ENCODE measurements at regions not wholly inside any gene's neighbourhood (a gene's known extent, or its start where the extent isn't known, plus 50 kb on each side); places are given as distances from the start of the nearest gene placed in this dataset.
"Not testable (repeated sequence)": the region's sequence is repeated elsewhere in the genome, so short reads cannot be mapped to it uniquely, and the experiment has no call there.

- DNase-seq (ENCODE audit: low spot score), result no peak
- Mint-ChIP-seq H3K4me1 (ENCODE audit: low read depth) (no peaks in the 10 kb centered on the region), H3K4me3 (no peak overlapping the region), H3K9me3 (no peaks in the 10 kb centered on the region), H3K27ac (no peak overlapping the region), H3K27me3 (ENCODE audit: insufficient read depth) (no peaks in the 10 kb centered on the region), H3K36me3 (ENCODE audit: low read depth) (no peaks in the 10 kb centered on the region)
- intact Hi-C loops (cut with micrococcal nuclease), result no loop called here
Measured at GRCh38 chr12:41653386-41654326, 465.5 kb downstream of the PDZRN4 start.

DNA sequence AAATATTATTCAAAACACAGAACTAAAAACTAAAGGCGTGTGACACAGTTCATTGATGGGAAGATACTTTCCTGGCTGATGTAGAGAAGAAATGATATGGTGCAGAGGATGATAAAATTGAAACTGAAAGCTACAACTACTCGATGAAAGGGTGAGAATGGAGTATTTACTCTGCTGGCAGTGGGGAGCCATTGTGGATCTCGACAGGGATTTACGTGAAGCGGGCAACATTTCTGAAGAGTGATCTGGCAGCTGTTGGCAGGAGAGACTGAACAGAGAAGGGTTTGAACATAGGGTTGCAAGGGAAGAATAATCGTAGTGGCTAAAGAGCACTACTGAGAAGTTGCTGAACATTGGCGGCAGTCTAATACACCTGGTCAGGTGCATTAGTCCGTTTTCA, 464.9 kb downstream of the PDZRN4 start:
- no peaks in the 10 kb centered on the region for H3K27me3 Mint-ChIP-seq (ENCODE audit: insufficient read depth)
- no peak overlapping the region for H3K4me3 Mint-ChIP-seq
- intact Hi-C loops (cut with micrococcal nuclease), result no loop called here
- H3K4me1 Mint-ChIP-seq (ENCODE audit: low read depth), result no peaks in the 10 kb centered on the region
- H3K27ac Mint-ChIP-seq, result no peak overlapping the region
- no peaks in the 10 kb centered on the region for H3K36me3 Mint-ChIP-seq (ENCODE audit: low read depth)
- no peak for DNase-seq (ENCODE audit: low spot score)
- no peaks in the 10 kb centered on the region for H3K9me3 Mint-ChIP-seq

DNA sequence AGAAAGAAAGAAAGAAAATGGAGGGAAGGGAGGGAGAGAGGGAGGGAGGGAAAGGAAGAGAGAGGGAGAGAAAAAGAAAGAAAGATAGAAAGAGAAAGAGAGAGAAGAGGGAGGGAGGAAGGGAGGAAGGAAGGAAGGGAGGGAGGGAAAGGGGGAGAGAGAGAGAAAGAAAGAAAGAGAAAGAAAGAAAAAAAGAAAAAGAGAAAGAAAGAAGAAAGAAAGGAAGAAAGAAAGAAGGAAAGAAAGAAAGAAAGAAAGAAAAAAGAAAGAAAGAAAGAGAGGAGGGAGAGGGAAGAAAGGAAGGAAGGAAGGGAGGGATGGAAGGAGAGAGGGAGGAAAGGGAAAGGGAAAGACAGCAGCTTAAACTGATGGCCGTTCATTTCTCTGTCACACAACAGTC, 457.5 kb downstream of the PDZRN4 start:
- Mint-ChIP-seq H3K27me3 (ENCODE audit: insufficient read depth) (no peaks in the 10 kb centered on the region), H3K4me3 (no peak overlapping the region)

DNA sequence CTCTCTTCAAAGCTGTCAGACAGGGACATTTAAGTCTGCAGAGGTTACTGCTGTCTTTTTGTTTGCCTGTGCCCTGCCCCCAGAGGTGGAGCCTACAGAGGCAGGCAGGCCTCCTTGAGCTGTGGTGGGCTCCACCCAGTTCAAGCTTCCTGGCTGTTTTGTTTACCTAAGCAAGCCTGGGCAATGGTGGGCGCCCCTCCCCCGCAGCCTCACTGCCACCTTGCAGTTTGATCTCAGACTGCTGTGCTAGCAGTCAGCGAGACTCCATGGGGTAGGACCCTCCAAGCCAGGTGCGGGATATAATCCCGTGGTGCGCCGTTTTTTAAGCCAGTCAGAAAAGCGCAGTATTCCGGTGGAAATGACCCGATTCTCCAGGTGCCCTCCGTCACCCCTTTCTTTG, 454.7 kb downstream of the PDZRN4 start:
- H3K27ac Mint-ChIP-seq; intact Hi-C loops (cut with micrococcal nuclease); H3K4me1 Mint-ChIP-seq (ENCODE audit: low read depth); DNase-seq (ENCODE audit: low spot score); H3K9me3 Mint-ChIP-seq; H3K36me3 Mint-ChIP-seq (ENCODE audit: low read depth); H3K27me3 Mint-ChIP-seq (ENCODE audit: insufficient read depth); H3K4me3 Mint-ChIP-seq: not testable (repeated sequence)

More for the DNA sequence above, 457.5 kb downstream of the PDZRN4 start:
- intact Hi-C loops (cut with micrococcal nuclease), result no loop called here
- Mint-ChIP-seq H3K4me1 (ENCODE audit: low read depth) (no peaks in the 10 kb centered on the region), H3K27ac (no peak overlapping the region), H3K36me3 (ENCODE audit: low read depth) (no peaks in the 10 kb centered on the region), H3K9me3 (no peaks in the 10 kb centered on the region)
- no peak for DNase-seq (ENCODE audit: low spot score)

DNA sequence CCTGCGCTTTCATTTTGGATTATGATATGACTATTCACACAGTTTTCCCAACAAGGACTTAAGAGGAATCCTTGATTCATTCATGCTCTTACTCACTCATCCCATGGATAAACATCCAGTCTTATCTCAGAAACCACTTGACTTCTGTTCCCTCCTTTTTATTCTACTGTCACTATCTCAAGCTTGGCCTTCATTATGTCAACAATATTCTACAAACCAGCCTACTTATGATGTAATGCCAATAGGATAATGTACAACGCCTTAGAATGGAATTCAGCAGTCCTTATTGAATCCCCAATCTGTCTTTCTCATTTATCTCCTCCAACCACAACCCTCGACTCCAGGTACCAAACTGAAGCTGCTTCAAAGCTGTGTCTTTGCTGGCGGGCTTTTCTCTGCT, 448.5 kb downstream of the PDZRN4 start:
- Mint-ChIP-seq H3K27me3 (ENCODE audit: insufficient read depth) (no peaks in the 10 kb centered on the region), H3K4me1 (ENCODE audit: low read depth) (no peaks in the 10 kb centered on the region), H3K36me3 (ENCODE audit: low read depth) (no peaks in the 10 kb centered on the region), H3K9me3 (no peaks in the 10 kb centered on the region), H3K27ac (no peak overlapping the region), H3K4me3 (no peak overlapping the region)
- no peak for DNase-seq (ENCODE audit: low spot score)
- intact Hi-C loops (cut with micrococcal nuclease), result no loop called here

GRCh38 chr12:41635626-41636364, 447.7 kb downstream of the PDZRN4 start:
- Mint-ChIP-seq H3K9me3 (no peaks in the 10 kb centered on the region), H3K36me3 (ENCODE audit: low read depth) (no peaks in the 10 kb centered on the region), H3K27me3 (ENCODE audit: insufficient read depth) (no peaks in the 10 kb centered on the region), H3K4me1 (ENCODE audit: low read depth) (no peaks in the 10 kb centered on the region), H3K27ac (no peak overlapping the region), H3K4me3 (no peak overlapping the region)
- intact Hi-C loops (cut with micrococcal nuclease), result no loop called here
- DNase-seq (ENCODE audit: low spot score), result no peak

GRCh38 chr12:41634091-41634490, 446.0 kb downstream of the PDZRN4 start:
- Mint-ChIP-seq H3K4me1 (ENCODE audit: low read depth) (no peaks in the 10 kb centered on the region), H3K27me3 (ENCODE audit: insufficient read depth) (no peaks in the 10 kb centered on the region), H3K9me3 (no peaks in the 10 kb centered on the region), H3K4me3 (no peak overlapping the region), H3K36me3 (ENCODE audit: low read depth) (no peaks in the 10 kb centered on the region), H3K27ac (no peak overlapping the region)
- DNase-seq (ENCODE audit: low spot score), result no peak
- intact Hi-C loops (cut with micrococcal nuclease), result no loop called here

GRCh38 chr12:41629611-41630010, 441.5 kb downstream of the PDZRN4 start:
- DNase-seq (ENCODE audit: low spot score), result no peak

DNA sequence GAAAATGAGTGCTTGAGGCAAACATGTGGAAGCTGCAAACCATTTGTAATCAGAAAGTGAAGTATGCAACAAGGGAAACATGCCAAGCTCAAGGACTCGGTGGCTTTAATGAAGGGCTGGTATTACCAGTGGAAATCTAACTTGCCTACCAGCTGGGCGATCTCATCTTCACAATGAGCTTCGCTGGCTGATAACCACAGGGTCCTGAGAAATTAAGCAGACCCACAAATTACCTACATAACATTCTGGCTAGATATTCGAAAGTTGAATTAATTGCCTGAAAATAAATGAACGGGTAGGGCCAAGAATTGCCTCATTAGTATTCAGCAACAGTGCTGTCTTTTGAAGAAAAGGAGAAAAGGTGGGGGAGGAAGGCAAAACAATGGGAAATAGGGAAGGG, 439.4 kb downstream of the PDZRN4 start:
- Mint-ChIP-seq H3K4me3 (no peak overlapping the region), H3K36me3 (ENCODE audit: low read depth) (no peaks in the 10 kb centered on the region), H3K4me1 (ENCODE audit: low read depth) (no peaks in the 10 kb centered on the region), H3K9me3 (peaks cover 2% of the 10 kb centered on the region), H3K27ac (no peak overlapping the region), H3K27me3 (ENCODE audit: insufficient read depth) (no peaks in the 10 kb centered on the region)
- intact Hi-C loops (cut with micrococcal nuclease), result no loop called here
- no peak for DNase-seq (ENCODE audit: low spot score)

More at GRCh38 chr12:41629611-41630010, 441.5 kb downstream of the PDZRN4 start:
- intact Hi-C loops (cut with micrococcal nuclease), result no loop called here
- Mint-ChIP-seq H3K4me1 (ENCODE audit: low read depth) (no peaks in the 10 kb centered on the region), H3K27me3 (ENCODE audit: insufficient read depth) (no peaks in the 10 kb centered on the region), H3K36me3 (ENCODE audit: low read depth) (no peaks in the 10 kb centered on the region), H3K4me3 (no peak overlapping the region), H3K27ac (no peak overlapping the region), H3K9me3 (peaks cover 2% of the 10 kb centered on the region)

DNA sequence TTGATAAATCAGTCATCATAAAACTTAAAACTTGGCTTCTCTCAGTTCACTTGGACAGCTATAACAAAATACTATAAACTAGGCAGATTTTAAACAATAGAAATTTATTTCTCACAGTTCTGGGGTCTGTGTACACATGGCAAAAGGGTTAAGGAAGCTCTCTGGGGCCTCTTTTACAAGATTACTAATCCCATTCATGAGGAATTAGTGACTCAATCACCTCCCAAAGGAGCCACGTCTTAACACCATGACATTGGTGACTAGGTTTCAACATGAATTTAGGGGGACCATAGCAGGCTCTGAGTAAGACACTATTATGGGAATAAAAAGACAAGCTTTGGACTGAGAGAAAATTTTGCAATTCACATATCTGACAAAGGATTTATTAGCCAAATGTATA, 436.5 kb downstream of the PDZRN4 start:
- intact Hi-C loops (cut with micrococcal nuclease), result no loop called here
- no peaks in the 10 kb centered on the region for H3K4me1 Mint-ChIP-seq (ENCODE audit: low read depth)
- no peak for DNase-seq (ENCODE audit: low spot score)
- H3K27ac Mint-ChIP-seq, result no peak overlapping the region
- no peak overlapping the region for H3K4me3 Mint-ChIP-seq
- no peaks in the 10 kb centered on the region for H3K27me3 Mint-ChIP-seq (ENCODE audit: insufficient read depth)
- H3K9me3 Mint-ChIP-seq, result peaks cover 2% of the 10 kb centered on the region
- H3K36me3 Mint-ChIP-seq (ENCODE audit: low read depth), result no peaks in the 10 kb centered on the region
